DND-41 (cell line): ENCODE measurements at regions not wholly inside any gene's neighbourhood (a gene's known extent, or its start where the extent isn't known, plus 50 kb on each side); places are given as distances from the start of the nearest gene placed in this dataset.

ENCODE experiments used
- CTCF ChIP-seq: IDR thresholded peaks from 2 replicates; pipeline ENCODE4 v1.5.1; 2012; ENCODE audit warnings: borderline replicate concordance, low read length, moderate library complexity, mild to moderate bottlenecking; ENCODE audit not compliant: poor library complexity, severe bottlenecking; ENCODE audit errors: extremely low read depth
- EZH2 ChIP-seq: IDR thresholded peaks from 3 replicates; pipeline ENCODE4 v1.6.1; 2012; ENCODE audit warnings: borderline replicate concordance, low read depth, mild to moderate bottlenecking, moderate library complexity, low read length, inconsistent platforms; ENCODE audit not compliant: severe bottlenecking

DNA sequence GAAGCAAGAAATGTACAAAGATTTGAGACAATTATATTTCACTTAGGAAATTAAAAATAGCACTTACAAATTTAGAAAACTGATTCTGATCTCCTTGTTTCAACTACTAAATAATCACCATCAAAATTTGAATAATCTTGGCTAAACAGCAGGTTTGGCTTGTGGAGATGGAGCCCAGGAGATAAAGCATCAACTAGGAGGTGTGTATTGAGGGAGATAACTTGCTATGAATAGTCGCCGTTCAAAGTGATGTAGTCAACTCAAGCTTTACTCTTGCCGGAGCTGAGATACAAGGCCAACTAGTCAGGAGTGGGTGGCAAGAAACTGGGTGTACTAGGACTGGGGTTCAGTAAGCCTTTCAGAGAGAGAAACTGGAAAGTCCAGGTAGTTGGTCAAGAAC, 117.7 kb downstream of the TRMT11 start:
- TF ChIP-seq CTCF (no peak), EZH2 (no peak)
